ENCODE measurements at regions not wholly inside any gene's neighbourhood (a gene's known extent, or its start where the extent isn't known, plus 50 kb on each side); places are given as distances from the start of the nearest gene placed in this dataset.

DNA sequence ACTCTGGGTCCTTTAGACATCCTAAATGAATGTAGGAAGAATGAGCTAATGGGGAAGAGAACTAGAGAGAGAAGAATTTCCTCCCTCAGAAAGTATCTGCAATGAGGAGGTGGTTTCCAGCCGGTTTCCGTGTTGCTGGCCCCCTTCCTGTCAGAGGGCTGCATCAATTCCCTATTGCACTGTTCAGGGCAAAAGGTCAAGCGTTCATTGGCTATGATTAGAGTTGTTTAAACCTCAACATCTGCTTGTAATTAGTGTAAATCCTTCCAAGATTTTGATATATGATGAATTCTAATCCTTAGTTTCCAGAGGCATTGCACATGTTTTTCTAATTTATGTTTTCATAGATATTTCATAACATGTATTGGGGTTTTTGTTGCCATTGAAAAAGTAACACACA is 107.3 kb upstream of the SGCE start:
- Mint-ChIP-seq H3K27me3 (ENCODE audit: low read depth) (no peaks in the 10 kb centered on the region), H3K9me3 (peaks cover 0 to 2% of the 10 kb centered on the region in 2 experiments; a peak in 1 of 5 replicates), H3K4me1 (peaks cover 4 to 5% of the 10 kb centered on the region in 2 experiments; a peak in 3 of 4 replicates), H3K27ac (no peak overlapping the region), H3K4me3 (no peak overlapping the region), H3K36me3 (ENCODE audit: insufficient read depth in 1 of 3, low read depth in 3 of 3) (no peaks in the 10 kb centered on the region)
- Histone ChIP-seq H2AFZ (ENCODE audit: low read length) (no peak overlapping the region), H4K91ac (ENCODE audit: insufficient read length, low read depth, low read length) (no peak overlapping the region), H3K4me1 (ENCODE audit: insufficient read depth, low read length) (no peaks in the 10 kb centered on the region; the same call in 1 of the 2 replicates), H3K9me3 (ENCODE audit: control insufficient read depth, low read depth, low read length) (no peaks in the 10 kb centered on the region), H2BK5ac (ENCODE audit: insufficient read length, low read length) (no peak overlapping the region), H3K79me2 (ENCODE audit: insufficient read depth, low read length) (no peaks in the 10 kb centered on the region), H3K56ac (ENCODE audit: insufficient read length, low read depth, low read length) (no peak overlapping the region), H4K8ac (replicated peaks; ENCODE audit: insufficient read length, low read depth, low read length) (no peak overlapping the region), H3K23me2 (ENCODE audit: insufficient read length, low read depth, low read length, poor library complexity, severe bottlenecking) (no peaks in the 10 kb centered on the region), H3K4ac (ENCODE audit: low read depth, low read length) (no peak overlapping the region), H2BK20ac (ENCODE audit: low read depth, low read length, poor library complexity, severe bottlenecking) (no peak overlapping the region), H3K27ac (ENCODE audit: insufficient read length, low read depth, low read length) (no peak overlapping the region), H4K5ac (ENCODE audit: insufficient read length, low read depth, low read length) (no peak overlapping the region), H2AK5ac (ENCODE audit: insufficient read length, low read length) (no peak overlapping the region), H3K14ac (ENCODE audit: insufficient read depth, low read length) (no peak overlapping the region), H2BK120ac (ENCODE audit: low read depth, low read length, poor library complexity, severe bottlenecking) (no peak overlapping the region), H3K79me1 (ENCODE audit: insufficient read depth, low read depth, low read length, poor library complexity, severe bottlenecking) (no peaks in the 10 kb centered on the region), H2BK15ac (ENCODE audit: low read depth, low read length) (no peak overlapping the region), H3K4me2 (ENCODE audit: insufficient read depth, insufficient read length, low read length) (no peak overlapping the region), H3T11ph (ENCODE audit: low read length) (no peak overlapping the region), H3K23ac (ENCODE audit: insufficient read length, low read depth, low read length) (no peak overlapping the region), H3K27me3 (ENCODE audit: insufficient read depth, low read length) (no peaks in the 10 kb centered on the region), H2BK12ac (ENCODE audit: insufficient read length, low read depth, low read length) (no peak overlapping the region), H3K18ac (ENCODE audit: insufficient read length, low read depth, low read length) (no peak overlapping the region), H3K9ac (ENCODE audit: extremely low read depth, insufficient read length, low read length) (no peak overlapping the region), H4K20me1 (ENCODE audit: control insufficient read depth, insufficient read depth, insufficient read length) (no peaks in the 10 kb centered on the region)
- WGBS (ENCODE audit: extremely low coverage, insufficient read length, low lambda C conversion rate) = no CpG with 5 or more reads among the region's 3 CpGs
- TF ChIP-seq, protein P1, sequence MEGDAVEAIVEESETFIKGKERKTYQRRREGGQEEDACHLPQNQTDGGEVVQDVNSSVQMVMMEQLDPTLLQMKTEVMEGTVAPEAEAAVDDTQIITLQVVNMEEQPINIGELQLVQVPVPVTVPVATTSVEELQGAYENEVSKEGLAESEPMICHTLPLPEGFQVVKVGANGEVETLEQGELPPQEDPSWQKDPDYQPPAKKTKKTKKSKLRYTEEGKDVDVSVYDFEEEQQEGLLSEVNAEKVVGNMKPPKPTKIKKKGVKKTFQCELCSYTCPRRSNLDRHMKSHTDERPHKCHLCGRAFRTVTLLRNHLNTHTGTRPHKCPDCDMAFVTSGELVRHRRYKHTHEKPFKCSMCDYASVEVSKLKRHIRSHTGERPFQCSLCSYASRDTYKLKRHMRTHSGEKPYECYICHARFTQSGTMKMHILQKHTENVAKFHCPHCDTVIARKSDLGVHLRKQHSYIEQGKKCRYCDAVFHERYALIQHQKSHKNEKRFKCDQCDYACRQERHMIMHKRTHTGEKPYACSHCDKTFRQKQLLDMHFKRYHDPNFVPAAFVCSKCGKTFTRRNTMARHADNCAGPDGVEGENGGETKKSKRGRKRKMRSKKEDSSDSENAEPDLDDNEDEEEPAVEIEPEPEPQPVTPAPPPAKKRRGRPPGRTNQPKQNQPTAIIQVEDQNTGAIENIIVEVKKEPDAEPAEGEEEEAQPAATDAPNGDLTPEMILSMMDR (conservative IDR thresholded peaks at IDR 0.05) = no peak
- DNase-seq = no peak
